GM23248 (cell line): ENCODE measurements at regions not wholly inside any gene's neighbourhood (a gene's known extent, or its start where the extent isn't known, plus 50 kb on each side); places are given as distances from the start of the nearest gene placed in this dataset.

Source experiments
- EZH2 ChIP-seq: fragments of 200-600 bp; sonication (generic); IDR thresholded peaks from 2 replicates; pipeline ENCODE4 v1.6.1; 2018; ENCODE audit warnings: antibody characterized with exemption, mild to moderate bottlenecking; ENCODE audit not compliant: insufficient read depth, poor library complexity, severe bottlenecking
- EZH2phosphoT487 ChIP-seq: fragments of 200-600 bp; sonication (generic); IDR thresholded peaks from 2 replicates; pipeline ENCODE4 v1.6.1; 2018; ENCODE audit warnings: antibody characterized with exemption, moderate library complexity, mild to moderate bottlenecking, low read depth; ENCODE audit not compliant: insufficient read depth

GRCh38 chr18:41465386-41465785 lies 489.6 kb upstream of the PIK3C3 start:
- TF ChIP-seq EZH2phosphoT487 = no peak
- no peak for TF ChIP-seq EZH2
